Omental fat pad (tissue), 3 donors: ENCODE measurements at regions not wholly inside any gene's neighbourhood (a gene's known extent, or its start where the extent isn't known, plus 50 kb on each side); places are given as distances from the start of the nearest gene placed in this dataset.

Experiments
- ATAC-seq: fragments of 150-250 bp; one replicate; pipeline ENCODE4 v1.9.1; 2016; ENCODE audit warnings: mild to moderate bottlenecking, moderate library complexity; ENCODE audit not compliant: low FRiP score
- DNase-seq: peaks from one replicate; pipeline ENCODE4 v3.0.0-alpha.2; 2019; ENCODE audit warnings: low spot score
- TF ChIP-seq, protein P1 (sequence below), 3 donors: fragments of 450-650 bp; IDR thresholded peaks; one replicate each; pipeline ENCODE4 v1.5.1; 2016 to 2017; ENCODE audit warnings: antibody characterized with exemption in 3 of 3, mild to moderate bottlenecking in 3 of 3, moderate library complexity in 2 of 3

- no peak for ATAC-seq
- TF ChIP-seq, protein P1, sequence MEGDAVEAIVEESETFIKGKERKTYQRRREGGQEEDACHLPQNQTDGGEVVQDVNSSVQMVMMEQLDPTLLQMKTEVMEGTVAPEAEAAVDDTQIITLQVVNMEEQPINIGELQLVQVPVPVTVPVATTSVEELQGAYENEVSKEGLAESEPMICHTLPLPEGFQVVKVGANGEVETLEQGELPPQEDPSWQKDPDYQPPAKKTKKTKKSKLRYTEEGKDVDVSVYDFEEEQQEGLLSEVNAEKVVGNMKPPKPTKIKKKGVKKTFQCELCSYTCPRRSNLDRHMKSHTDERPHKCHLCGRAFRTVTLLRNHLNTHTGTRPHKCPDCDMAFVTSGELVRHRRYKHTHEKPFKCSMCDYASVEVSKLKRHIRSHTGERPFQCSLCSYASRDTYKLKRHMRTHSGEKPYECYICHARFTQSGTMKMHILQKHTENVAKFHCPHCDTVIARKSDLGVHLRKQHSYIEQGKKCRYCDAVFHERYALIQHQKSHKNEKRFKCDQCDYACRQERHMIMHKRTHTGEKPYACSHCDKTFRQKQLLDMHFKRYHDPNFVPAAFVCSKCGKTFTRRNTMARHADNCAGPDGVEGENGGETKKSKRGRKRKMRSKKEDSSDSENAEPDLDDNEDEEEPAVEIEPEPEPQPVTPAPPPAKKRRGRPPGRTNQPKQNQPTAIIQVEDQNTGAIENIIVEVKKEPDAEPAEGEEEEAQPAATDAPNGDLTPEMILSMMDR (IDR thresholded peaks at IDR 0.05): no peak
- DNase-seq: no peak
These were observed 297.3 kb downstream of the DHX15 start for GRCh38 chr4:24287096-24287495.

DNA sequence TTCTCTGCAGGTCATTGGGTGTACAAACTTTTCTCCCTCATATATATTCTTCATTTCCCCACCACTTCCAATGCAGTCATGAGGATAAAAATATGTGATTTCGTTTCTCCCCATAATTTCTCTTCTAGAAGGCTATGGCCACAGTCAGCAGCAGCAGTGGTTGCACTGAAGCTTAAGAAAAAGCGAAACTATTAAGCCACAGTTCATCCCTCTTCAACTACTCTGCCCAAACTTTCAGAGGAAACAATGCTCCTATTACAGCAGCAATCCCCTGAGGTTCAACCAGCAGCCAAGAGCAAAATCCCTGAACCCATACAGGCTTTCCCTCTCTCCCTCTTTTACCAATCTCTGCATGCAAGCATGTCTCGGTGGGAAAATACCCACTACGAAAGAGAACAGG is 298.6 kb downstream of the DHX15 start:
- ATAC-seq (no peak), DNase-seq (no peak)
- TF ChIP-seq, protein P1 (IDR thresholded peaks at IDR 0.05): no peak

GRCh38 chr4:24282446-24282845 is 301.9 kb downstream of the DHX15 start:
- DNase-seq: no peak
- no peak for ATAC-seq
- TF ChIP-seq, protein P1 (IDR thresholded peaks at IDR 0.05): no peak

GRCh38 chr4:24279911-24280375 is 304.4 kb downstream of the DHX15 start:
- TF ChIP-seq, protein P1 (IDR thresholded peaks at IDR 0.05): no peak
- DNase-seq: no peak
- ATAC-seq: no peak

- TF ChIP-seq, protein P1 (IDR thresholded peaks at IDR 0.05): no peak
- DNase-seq (no peak), ATAC-seq (no peak)
These were observed 304.9 kb downstream of the DHX15 start for GRCh38 chr4:24279469-24279868.

- no peak for DNase-seq
- no peak for ATAC-seq
- TF ChIP-seq, protein P1 (IDR thresholded peaks at IDR 0.05): no peak
These were observed 305.7 kb downstream of the DHX15 start for GRCh38 chr4:24278693-24279092.

GRCh38 chr4:24274381-24274941 is 309.9 kb downstream of the DHX15 start:
- DNase-seq: no peak
- TF ChIP-seq, protein P1 (IDR thresholded peaks at IDR 0.05): no peak
- no peak for ATAC-seq
